SK-N-SH treated with all-trans-retinoic acid at 6 μM for 48 hours (cell line): ENCODE measurements at regions not wholly inside any gene's neighbourhood (a gene's known extent, or its start where the extent isn't known, plus 50 kb on each side); places are given as distances from the start of the nearest gene placed in this dataset.

Source experiments
- ATAC-seq: fragments of 200-7000 bp; cut with Tn5 transposase; 3 replicates; pipeline ENCODE4 v1.9.1; 2020; ENCODE audit warnings: mild to moderate bottlenecking, moderate library complexity
- ARNTL ChIP-seq: fragments of 450-650 bp; formaldehyde crosslinking; IDR thresholded peaks from 2 replicates; pipeline ENCODE4 v1.5.0; 2020; ENCODE audit warnings: low read depth, mild to moderate bottlenecking, moderate library complexity, borderline replicate concordance
- BACH2 ChIP-seq: fragments of 250-450 bp; sonication (Bioruptor Pico); IDR thresholded peaks from 2 replicates; pipeline ENCODE4 v1.9.0; 2021; ENCODE audit warnings: mild to moderate bottlenecking, borderline replicate concordance
- CREB5 ChIP-seq: fragments of 250-450 bp; sonication (Bioruptor Pico); IDR thresholded peaks from 2 replicates; pipeline ENCODE4 v1.5.1; 2020; ENCODE audit warnings: low read depth, mild to moderate bottlenecking, moderate library complexity
- ISL1 ChIP-seq: fragments of 250-450 bp; sonication (Bioruptor Pico); IDR thresholded peaks from 2 replicates; pipeline ENCODE4 v2.1.2; 2022; ENCODE audit warnings: mild to moderate bottlenecking, moderate library complexity
- OSR1 ChIP-seq: fragments of 250-450 bp; sonication (Bioruptor Pico); IDR thresholded peaks from 2 replicates; pipeline ENCODE4 v1.8.0; 2022; ENCODE audit warnings: moderate library complexity, mild to moderate bottlenecking, inconsistent platforms
- PATZ1 ChIP-seq: fragments of 250-450 bp; sonication (Bioruptor Pico); IDR thresholded peaks from 2 replicates; pipeline ENCODE4 v1.8.0; 2020; ENCODE audit warnings: mild to moderate bottlenecking, moderate library complexity, borderline replicate concordance
- POU6F1 ChIP-seq: fragments of 250-450 bp; sonication (Bioruptor Pico); IDR thresholded peaks from 2 replicates; pipeline ENCODE4 v1.8.0; 2021; ENCODE audit warnings: low read depth, mild to moderate bottlenecking, moderate library complexity, borderline replicate concordance
- RARB ChIP-seq: fragments of 250-450 bp; sonication (Bioruptor Pico); IDR thresholded peaks from 2 replicates; pipeline ENCODE4 v1.8.0; 2021; ENCODE audit warnings: mild to moderate bottlenecking, moderate library complexity
- TOX ChIP-seq: fragments of 250-450 bp; sonication (Bioruptor Pico); IDR thresholded peaks from 2 replicates; pipeline ENCODE4 v1.8.0; 2021; ENCODE audit warnings: mild to moderate bottlenecking, moderate library complexity, borderline replicate concordance
- TSHZ2 ChIP-seq: fragments of 250-450 bp; sonication (Bioruptor Pico); IDR thresholded peaks from 2 replicates; pipeline ENCODE4 v1.5.0; 2020; ENCODE audit warnings: mild to moderate bottlenecking, moderate library complexity
- ZFP3 ChIP-seq: fragments of 250-450 bp; sonication (Bioruptor Pico); IDR thresholded peaks from 2 replicates; pipeline ENCODE4 v1.5.0; 2020; ENCODE audit warnings: mild to moderate bottlenecking, moderate library complexity
- ZFP30 ChIP-seq: fragments of 450-650 bp; formaldehyde crosslinking; IDR thresholded peaks from 2 replicates; pipeline ENCODE4 v1.5.0; 2022; ENCODE audit warnings: mild to moderate bottlenecking, moderate library complexity
- ZNF565 ChIP-seq: fragments of 450-650 bp; formaldehyde crosslinking; conservative IDR thresholded peaks from 2 replicates; pipeline ENCODE4 v1.5.0; 2020; ENCODE audit warnings: low read depth, mild to moderate bottlenecking, moderate library complexity
- ZNF8 ChIP-seq: fragments of 450-650 bp; formaldehyde crosslinking; IDR thresholded peaks from 2 replicates; pipeline ENCODE4 v1.5.0; 2020; ENCODE audit warnings: mild to moderate bottlenecking, moderate library complexity

- TF ChIP-seq TSHZ2 (CRISPR knock-in tag) (no peak), ZNF8 (CRISPR knock-in tag) (no peak), ZFP30 (CRISPR knock-in tag) (no peak), ZNF565 (CRISPR knock-in tag) (no peak), ISL1 (CRISPR knock-in tag) (no peak), ARNTL (no peak), BACH2 (no peak), POU6F1 (CRISPR knock-in tag) (no peak), CREB5 (CRISPR knock-in tag) (no peak), TOX (CRISPR knock-in tag) (no peak), OSR1 (CRISPR knock-in tag) (no peak), RARB (CRISPR knock-in tag) (no peak)
- TF ChIP-seq, all 23 proteins: peak for 0
- ATAC-seq = no peak
These were observed 226.6 kb upstream of the RPL38 start for GRCh38 chr17:73976676-73977521.

GRCh38 chr17:73980517-73980916 lies 223.0 kb upstream of the RPL38 start:
- no peak for TF ChIP-seq CREB5 (CRISPR knock-in tag)
- TF ChIP-seq ZFP3 = peak; percentile 79; the same call in 1 of the 2 replicates
- ATAC-seq = no peak

- ATAC-seq = no peak
These were observed 220.6 kb upstream of the RPL38 start for GRCh38 chr17:73982871-73983270.

More at GRCh38 chr17:73982871-73983270, 220.6 kb upstream of the RPL38 start:
- TF ChIP-seq POU6F1 (CRISPR knock-in tag) (no peak), BACH2 (no peak), PATZ1 (CRISPR knock-in tag) (no peak), RARB (CRISPR knock-in tag) (no peak)
